Activated CD4-positive, alpha-beta T cell treated with anti-CD3 and anti-CD28 coated beads, Interleukin-2, amount 50 U/mL, for 4 hours (primary cell): ENCODE measurements at regions not wholly inside any gene's neighbourhood (a gene's known extent, or its start where the extent isn't known, plus 50 kb on each side); places are given as distances from the start of the nearest gene placed in this dataset.
"Not testable (repeated sequence)": the region's sequence is repeated elsewhere in the genome, so short reads cannot be mapped to it uniquely, and the experiment has no call there.

ENCODE experiments used
- DNase-seq, 2 experiments: peaks; one replicate each; pipeline ENCODE4 v3.0.0-alpha.2; 2020

DNA sequence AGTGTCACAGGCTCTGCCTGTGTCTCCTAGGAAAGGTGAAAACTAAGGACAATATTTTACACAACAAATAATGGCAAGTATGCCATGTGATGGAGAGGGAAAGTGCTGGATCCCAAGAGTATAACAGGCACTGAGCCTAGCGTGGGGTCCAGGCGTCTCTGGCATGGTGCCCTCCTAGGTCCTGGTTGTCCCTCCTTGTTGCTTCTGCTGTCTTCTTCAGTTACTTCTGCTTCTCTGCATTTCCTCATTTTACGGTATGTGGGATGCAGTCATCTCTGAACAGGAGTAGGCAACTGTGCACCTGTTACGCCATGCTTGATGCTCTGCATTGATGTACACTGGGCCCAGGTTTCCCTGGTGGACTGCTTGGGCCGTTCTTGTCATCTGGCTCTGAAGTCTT is 1480.8 kb downstream of the FOXD4L5 start:
- not testable (repeated sequence) for DNase-seq

DNA sequence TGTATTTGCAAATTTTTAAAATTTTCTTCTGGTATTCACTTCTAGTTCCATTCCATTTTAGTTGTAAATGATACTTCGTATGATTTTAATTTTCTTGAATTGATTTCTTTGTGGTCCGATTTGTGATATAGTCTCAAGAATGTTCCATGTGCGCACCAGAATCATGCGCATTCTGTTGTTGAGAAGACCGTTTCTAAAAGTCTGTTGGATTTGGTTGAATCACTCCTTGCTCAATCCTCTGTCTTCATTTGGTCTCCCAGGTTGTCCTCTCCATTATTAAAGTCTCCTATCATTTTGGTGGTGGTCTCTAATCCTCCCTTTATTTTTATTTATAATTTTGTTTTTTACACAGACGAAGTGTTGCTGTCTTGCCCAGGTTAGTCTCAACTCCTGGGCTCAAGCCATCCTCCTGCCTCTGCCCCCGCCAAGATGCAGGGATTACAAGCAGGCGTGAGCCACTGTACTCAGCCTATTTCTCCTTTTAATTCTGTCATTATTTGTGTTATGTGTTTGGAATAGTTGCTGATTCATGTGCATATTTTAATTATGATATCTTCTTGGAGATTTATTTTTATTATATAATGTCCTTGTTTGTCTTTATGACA is 1490.8 kb downstream of the FOXD4L5 start:
- DNase-seq, result not testable (repeated sequence)

DNA sequence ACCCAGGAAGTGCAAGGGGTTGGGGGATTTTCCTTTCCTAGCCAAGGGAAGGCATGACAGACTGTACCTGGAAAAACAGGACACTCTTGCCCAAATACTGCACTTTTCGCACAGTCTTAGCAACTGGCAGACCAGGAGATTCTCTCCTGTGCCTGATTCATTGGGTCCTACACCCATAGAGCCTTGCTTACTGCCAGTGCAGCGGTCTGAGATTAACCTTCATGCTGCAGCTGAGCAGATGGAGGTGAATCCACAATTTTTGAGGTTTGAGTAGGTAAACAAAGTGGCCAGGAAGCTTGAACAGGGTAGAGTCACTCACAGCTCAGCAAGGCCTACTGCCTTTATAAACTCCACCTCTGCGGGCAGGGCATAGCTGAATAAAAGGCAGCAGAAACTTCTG is 1497.6 kb downstream of the FOXD4L5 start:
- not testable (repeated sequence) for DNase-seq

DNA sequence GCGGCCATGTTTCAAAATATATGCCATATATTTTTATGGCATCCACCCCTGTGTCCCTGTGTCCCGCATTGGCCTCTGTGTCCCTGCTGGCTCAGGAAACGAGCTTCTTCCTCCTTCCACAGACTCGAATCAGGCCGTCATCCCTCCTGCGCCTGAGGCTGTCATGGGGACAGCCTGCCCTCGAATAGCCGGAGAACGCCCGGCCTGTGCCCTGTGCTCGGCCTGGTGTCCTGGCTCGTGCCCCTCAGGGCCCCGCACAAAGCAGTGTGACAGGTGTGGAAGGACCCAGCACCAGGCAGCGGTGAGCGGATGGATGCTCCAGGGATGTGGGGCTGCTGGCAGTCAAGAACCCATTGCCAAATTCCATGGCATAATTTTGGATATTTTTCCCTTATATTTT is 1500.0 kb downstream of the FOXD4L5 start:
- not testable (repeated sequence) for DNase-seq

DNA sequence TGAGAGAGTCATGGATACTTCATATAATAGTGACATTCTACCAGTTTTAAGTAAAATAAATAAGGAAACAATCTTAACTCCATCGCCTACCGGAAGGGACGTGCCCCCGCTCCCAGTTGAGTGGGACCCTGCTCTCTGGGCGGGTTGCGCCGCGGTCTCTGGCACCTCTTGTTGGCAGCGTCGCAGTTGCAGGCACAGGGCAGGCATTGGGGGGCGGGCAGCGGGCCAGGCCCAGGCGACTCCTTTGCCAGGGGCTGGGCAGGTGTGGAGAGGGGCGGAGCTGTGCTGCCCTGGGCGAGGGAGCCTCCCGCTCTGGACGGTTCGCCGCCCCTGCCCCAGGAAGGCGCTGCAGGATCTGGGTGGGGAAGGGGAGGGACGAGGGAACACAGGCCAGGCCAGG is 1500.6 kb downstream of the FOXD4L5 start:
- not testable (repeated sequence) for DNase-seq

DNA sequence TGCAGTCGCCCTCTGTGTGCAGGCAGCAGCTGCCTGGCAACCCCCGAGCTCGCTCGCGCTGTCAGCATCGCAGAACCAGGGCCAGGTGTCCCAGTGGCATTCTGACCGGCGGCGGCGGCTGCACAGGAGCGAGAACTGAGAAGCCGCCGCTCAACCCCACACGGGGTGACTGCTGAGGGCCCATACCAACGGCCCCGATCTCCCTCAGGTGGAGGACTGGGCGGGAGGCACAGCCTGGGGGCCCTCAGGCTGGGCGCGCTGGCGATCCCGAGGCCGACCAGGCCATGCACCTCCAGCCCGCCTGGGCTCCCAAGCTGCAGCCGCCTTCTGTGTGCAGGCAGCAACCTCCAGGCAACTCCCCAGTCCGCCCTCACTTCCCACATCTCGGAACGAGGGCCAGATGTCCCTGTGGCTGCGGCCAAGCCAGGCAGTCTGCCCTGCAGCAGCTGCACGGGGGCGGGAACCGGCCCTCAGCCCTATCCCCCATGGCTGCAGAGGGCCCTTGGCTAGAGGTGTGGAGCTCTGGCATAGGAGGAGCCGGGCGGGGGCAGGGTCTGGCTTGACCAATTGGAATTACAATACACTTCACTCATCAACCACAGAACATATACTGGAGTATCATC is 1503.1 kb downstream of the FOXD4L5 start:
- DNase-seq, result not testable (repeated sequence)

DNA sequence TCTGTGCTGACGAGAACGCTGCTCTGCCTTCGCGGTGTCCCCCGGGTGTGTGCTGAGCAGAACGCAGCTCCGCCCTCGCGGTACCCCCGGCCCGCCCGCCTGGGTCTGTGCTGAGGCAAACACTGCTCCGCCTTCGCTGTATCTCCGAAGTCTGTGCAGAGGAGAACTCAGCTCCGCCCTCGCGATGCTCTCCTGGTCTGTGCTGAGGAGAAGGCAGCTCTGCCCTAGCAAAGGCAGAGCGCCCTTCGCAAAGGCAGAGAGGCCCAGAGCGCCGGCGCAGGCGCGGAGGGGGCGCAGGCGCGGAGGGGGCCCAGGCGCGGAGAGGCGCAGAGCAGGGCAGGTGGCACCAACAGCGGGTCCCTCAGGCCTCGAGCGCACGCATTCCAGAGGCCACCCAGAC is 1503.6 kb downstream of the FOXD4L5 start:
- not testable (repeated sequence) for DNase-seq

DNA sequence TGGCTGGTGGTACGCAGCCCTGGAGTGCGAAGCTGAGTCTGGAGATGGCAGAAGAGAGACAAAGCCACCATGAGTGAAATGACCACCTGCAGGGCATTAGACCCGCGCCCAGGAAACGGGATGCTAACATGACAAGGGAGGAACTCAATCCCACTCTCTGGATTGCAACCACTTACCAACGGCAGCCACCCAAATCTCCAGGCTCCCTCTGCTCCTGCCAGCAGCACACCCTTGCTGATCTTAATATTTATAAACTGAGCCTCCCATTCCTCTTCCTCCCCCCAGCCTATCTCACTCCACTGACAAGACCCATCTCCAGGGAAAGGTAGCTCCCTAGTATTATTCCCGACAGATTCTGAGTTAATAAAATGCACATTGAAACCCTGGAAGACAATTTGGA is 1508.8 kb downstream of the FOXD4L5 start:
- not testable (repeated sequence) for DNase-seq

DNA sequence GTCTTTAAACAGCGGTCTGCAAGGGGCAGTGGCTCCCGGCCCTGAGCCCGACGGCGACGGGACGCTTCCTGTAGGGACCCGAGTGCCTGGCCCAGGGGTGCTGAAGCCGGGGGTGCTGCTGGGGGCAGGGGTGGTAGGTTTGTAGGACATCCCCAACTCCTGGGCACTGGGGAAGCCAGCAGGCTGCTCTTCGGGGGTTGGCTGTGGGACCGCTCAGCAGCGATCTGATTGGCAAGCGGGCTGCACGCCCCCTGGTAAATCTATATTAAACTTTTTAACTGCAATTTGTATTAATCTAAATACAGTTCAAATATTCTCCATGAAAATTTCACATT is 1510.0 kb downstream of the FOXD4L5 start:
- not testable (repeated sequence) for DNase-seq

DNA sequence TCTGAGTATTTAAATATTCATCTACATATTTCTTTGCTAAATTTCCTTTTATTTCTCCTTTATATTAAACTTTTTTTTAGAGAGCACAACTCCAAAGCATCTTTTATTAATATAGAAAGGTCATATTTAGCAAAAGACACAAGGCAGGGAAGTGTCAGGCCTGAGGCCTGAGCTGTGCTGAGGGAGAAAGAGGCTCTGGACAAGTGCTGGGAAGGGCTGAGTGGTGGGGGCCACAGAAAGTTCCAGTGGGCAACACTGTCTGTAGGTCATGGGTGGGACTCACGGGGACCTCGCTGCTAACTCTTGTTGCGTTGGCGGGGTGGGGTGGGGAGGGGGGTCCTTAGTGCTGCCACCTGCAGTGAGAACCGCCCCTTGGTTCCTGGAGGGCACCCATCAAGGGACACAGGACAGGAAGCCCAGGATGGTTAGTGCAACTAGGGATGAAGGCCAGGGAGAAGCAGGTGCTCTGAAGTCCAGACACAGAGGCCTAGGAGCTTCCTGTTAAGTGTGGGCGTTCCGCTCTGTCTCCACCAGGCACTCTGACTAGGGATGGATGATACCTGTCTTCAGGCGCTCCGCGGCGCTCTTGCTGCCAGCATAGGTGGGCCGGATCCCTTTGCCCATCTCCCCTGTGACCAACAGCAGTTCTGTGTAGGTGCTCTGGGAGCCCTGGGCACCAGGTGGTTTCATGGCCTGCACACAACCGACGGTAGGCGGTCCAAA is 1510.5 kb downstream of the FOXD4L5 start:
- not testable (repeated sequence) for DNase-seq

DNA sequence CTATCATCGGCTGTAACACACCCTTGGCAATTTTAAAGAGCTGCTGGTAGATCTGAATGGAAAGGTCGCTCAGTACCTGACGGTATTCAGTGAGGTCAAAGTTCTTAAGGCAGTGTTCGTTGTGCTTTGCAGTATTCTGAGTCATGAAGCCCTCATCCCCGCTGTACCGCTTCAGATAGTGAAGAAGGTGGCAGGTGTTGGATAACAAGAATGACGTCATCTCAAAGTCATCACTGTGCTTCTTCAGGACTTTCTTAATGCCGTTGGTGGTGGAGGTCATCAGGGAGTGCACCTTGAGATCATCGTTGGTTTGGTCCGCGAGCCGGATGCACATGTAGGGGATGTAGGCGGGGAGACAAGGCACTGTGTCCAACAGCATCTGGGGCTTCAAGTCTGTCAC is 1522.8 kb downstream of the FOXD4L5 start:
- DNase-seq, result not testable (repeated sequence)

DNA sequence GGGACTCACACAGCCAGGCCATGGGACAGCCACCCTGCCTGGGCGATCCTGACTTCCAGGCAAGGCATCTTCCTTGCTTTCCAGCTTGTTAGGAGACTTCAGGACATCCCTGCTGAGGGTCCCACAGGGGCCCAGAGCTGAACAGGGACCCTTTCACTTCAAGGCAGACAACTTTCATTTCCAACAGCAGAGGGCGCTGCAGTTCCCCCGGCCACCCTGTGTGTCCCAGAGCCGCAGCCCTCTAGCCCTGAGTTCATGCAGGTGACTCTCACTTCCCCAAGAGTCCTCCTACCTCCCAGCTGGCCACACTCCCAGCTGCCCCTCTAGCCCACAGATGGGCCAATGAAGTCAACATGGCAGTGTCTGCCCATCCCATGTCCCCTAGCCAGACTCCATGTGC is 1556.0 kb downstream of the FOXD4L5 start:
- not testable (repeated sequence) for DNase-seq

DNA sequence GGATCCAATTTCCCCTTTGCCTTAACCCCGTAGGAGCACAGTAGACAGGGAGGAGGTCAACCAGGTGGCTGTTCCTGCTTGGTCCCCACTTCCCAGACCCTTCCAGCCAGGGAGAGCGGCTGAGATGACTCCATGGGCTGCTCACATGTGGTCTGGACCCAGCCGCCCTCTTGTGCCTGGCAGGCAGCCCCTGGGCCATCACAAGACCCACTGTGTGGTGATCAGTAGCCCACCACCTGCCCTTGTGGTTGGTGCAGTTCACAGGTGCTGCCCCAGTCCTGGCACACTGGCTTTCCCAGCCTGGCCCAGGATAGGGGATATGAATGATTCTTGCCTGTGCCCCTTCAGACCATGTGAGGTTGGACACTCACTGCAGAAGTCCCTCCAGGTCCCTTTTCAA is 1556.7 kb downstream of the FOXD4L5 start:
- DNase-seq, result no peak

DNA sequence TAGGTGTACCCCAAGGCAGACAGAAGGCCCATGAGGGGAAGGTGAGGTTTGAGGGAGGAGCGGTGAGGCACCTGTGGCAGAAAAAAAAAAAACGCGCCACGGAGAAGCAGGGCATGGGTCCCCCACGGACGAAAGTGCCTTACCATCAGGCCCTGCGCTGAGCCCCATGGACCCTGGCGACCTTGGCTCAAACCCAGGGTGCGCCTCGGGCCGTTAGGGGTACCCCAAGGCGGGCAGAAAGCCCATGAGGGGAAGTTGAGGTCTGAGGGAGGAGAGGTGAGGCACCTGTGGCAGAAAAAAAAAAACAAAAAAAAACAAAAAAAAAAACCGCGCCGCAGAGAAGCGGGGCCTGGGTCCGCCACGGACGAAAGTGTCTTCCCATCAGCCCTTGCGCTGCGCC is 1576.7 kb downstream of the FOXD4L5 start:
- not testable (repeated sequence) for DNase-seq

DNA sequence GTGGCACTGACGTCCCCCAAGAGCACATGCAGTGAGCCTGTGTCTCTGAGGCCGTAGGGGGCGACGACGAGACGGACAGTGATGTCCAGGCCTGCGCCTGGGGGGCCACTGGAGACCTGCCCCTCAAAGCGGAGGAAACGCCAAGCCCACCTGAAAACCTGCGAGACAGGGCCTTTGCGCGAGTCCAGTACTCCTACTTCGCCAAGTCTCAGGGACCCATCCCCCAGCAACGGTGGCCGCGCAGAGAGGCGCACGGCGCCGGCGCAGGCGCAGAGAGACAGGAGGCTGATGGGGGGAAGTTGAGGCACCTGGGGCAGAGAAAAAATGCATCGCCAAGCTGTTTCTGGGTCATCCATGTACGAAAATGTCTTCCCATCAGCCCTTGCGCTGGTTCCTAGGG is 1580.6 kb downstream of the FOXD4L5 start:
- DNase-seq, result not testable (repeated sequence)

DNA sequence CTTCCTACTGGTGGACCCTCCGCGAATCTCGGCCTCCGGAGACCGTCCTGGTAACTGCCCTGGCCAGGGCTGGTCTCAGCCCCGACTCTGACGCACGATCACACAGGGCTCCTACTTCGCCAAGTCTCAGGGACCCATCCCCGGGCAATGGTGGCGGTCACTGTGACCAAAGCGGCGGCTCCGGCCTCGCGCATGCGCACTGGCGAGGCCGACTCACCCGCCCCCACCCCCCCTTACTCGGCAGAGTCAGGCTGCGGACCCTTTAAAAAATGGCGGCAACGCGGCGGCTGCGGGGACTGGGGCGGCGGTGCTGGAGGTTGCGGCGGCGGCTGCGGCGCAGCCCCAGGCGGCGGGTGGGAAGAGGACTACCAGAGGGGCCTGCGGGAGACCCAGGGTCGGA is 1581.3 kb downstream of the FOXD4L5 start:
- DNase-seq, result peak; percentile 9 to 22

DNA sequence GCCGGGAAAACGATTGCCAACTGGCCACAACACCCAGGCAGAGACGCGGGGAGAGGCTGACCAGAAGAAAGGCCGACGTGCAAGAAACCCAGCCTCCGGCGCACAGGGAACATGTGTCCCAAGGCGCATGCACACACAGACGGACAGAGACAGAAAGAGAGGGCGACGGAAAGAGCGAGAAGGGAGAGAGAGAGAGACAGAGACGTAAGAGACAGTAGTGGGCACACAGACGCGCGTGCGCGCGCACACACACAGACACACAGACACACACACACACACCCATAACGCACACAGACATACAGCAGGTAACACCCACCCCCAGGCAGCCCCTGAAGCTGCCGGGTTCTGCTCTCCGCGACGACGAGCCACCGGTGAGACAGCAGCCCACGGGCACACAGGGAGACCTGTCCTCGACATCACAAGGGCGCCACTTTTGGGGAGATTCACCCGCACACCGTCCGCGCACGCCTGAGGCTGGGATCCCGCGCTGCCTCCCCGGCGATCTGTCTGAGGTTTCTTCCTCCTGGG is 1581.8 kb downstream of the FOXD4L5 start:
- not testable (repeated sequence) for DNase-seq
